Sigmoid colon (tissue), 4 donors: ENCODE measurements at regions not wholly inside any gene's neighbourhood (a gene's known extent, or its start where the extent isn't known, plus 50 kb on each side); places are given as distances from the start of the nearest gene placed in this dataset.

Experiments used
- CTCF ChIP-seq, 4 experiments: fragments of 450-650 bp in 3 of 4; fragments of 200-600 bp in 1 of 4; IDR thresholded peaks; one replicate each; pipeline ENCODE4 v1.5.1; 2016 to 2019; ENCODE audit warnings: antibody characterized with exemption in 4 of 4, mild to moderate bottlenecking in 3 of 4, moderate library complexity in 2 of 4
- EP300 ChIP-seq, 4 donors: sonication (generic); formaldehyde crosslinking; IDR thresholded peaks; one replicate each; pipeline ENCODE4 v1.6.1; 2017; ENCODE audit warnings: antibody characterized with exemption in 4 of 4
- POLR2A ChIP-seq, 2 donors: fragments of 450-650 bp; IDR thresholded peaks; one replicate each; pipeline ENCODE4 v1.6.1; 2016; ENCODE audit warnings: antibody characterized with exemption in 2 of 2, mild to moderate bottlenecking in 2 of 2, moderate library complexity in 2 of 2
- POLR2AphosphoS5 ChIP-seq, 4 donors: sonication (generic); formaldehyde crosslinking; IDR thresholded peaks; one replicate each; pipeline ENCODE4 v1.6.1; 2017; ENCODE audit warnings: antibody characterized with exemption in 4 of 4

- TF ChIP-seq POLR2AphosphoS5 (IDR thresholded peaks at IDR 0.05) (no peak), POLR2A (IDR thresholded peaks at IDR 0.05) (no peak), EP300 (IDR thresholded peaks at IDR 0.05) (no peak), CTCF (IDR thresholded peaks at IDR 0.05) (no peak)
Measured at GRCh38 chr21:41076064-41076463, 91.9 kb upstream of the BACE2 start.
